MM.1S (cell line): ENCODE measurements at regions not wholly inside any gene's neighbourhood (a gene's known extent, or its start where the extent isn't known, plus 50 kb on each side); places are given as distances from the start of the nearest gene placed in this dataset.

ENCODE experiments used
- DNase-seq: peaks from one replicate; pipeline ENCODE4 v3.0.0-alpha.2; 2015
- H2AFZ ChIP-seq: fragments of 300-600 bp; sonication (generic); 2 replicates; pipeline ENCODE4 v1.6.0; 2016; ENCODE audit warnings: antibody characterized with exemption, low read length
- H3F3A ChIP-seq: fragments of 300-600 bp; sonication (generic); 2 replicates; pipeline ENCODE4 v1.6.1; 2016; ENCODE audit warnings: mild to moderate bottlenecking, antibody characterized with exemption, low read length, moderate library complexity, mixed read lengths; ENCODE audit not compliant: insufficient read depth
- H3K27ac ChIP-seq: fragments of 300-600 bp; sonication (generic); 2 replicates; pipeline ENCODE4 v1.5.1; 2016; ENCODE audit warnings: mild to moderate bottlenecking, low read length
- H3K27me3 ChIP-seq: fragments of 300-600 bp; sonication (generic); replicated peaks from 2 replicates; pipeline ENCODE4 v1.6.0; 2016; ENCODE audit warnings: low read length; ENCODE audit not compliant: insufficient read depth
- H3K36me3 ChIP-seq: fragments of 300-600 bp; sonication (generic); replicated peaks from 2 replicates; pipeline ENCODE4 v1.6.1; 2016; ENCODE audit warnings: mild to moderate bottlenecking, low read length, mixed read lengths; ENCODE audit not compliant: insufficient read depth
- H3K4me1 ChIP-seq: fragments of 300-600 bp; sonication (generic); 2 replicates; pipeline ENCODE4 v1.6.1; 2016; ENCODE audit warnings: low read length, mixed read lengths
- H3K4me2 ChIP-seq: fragments of 300-600 bp; sonication (generic); 2 replicates; pipeline ENCODE4 v1.6.0; 2016; ENCODE audit warnings: low read depth, low read length
- H3K4me3 ChIP-seq: fragments of 300-600 bp; sonication (generic); 2 replicates; pipeline ENCODE4 v1.5.1; 2016; ENCODE audit warnings: low read length, mixed read lengths
- H3K79me2 ChIP-seq: fragments of 300-600 bp; sonication (generic); 2 replicates; pipeline ENCODE4 v1.6.1; 2016; ENCODE audit warnings: mixed run types, low read length, mixed read lengths
- H3K9ac ChIP-seq: fragments of 300-600 bp; sonication (generic); 2 replicates; pipeline ENCODE4 v1.6.1; 2016; ENCODE audit warnings: low read length, mixed read lengths
- H3K9me2 ChIP-seq: fragments of 300-600 bp; sonication (generic); replicated peaks from 2 replicates; pipeline ENCODE4 v1.6.1; 2016; ENCODE audit warnings: mild to moderate bottlenecking, low read length, mixed read lengths; ENCODE audit not compliant: insufficient read depth
- H3K9me3 ChIP-seq: fragments of 300-600 bp; sonication (generic); replicated peaks from 2 replicates; pipeline ENCODE4 v1.6.1; 2016; ENCODE audit warnings: mild to moderate bottlenecking, low read length, mixed read lengths; ENCODE audit not compliant: insufficient read depth
- H4K20me1 ChIP-seq: fragments of 300-600 bp; sonication (generic); 2 replicates; pipeline ENCODE4 v1.6.1; 2016; ENCODE audit warnings: mild to moderate bottlenecking, low read length, moderate library complexity, mixed read lengths; ENCODE audit not compliant: insufficient read depth
- EZH2 ChIP-seq: fragments of 300-600 bp; sonication (generic); optimal IDR thresholded peaks from 2 replicates; pipeline ENCODE3; 2017; ENCODE audit warnings: low read depth, mild to moderate bottlenecking, antibody characterized with exemption, low read length, mixed read lengths
- EZH2phosphoT487 ChIP-seq: fragments of 300-600 bp; sonication (generic); IDR thresholded peaks from 2 replicates; pipeline ENCODE4 v1.6.1; 2018; ENCODE audit warnings: antibody characterized with exemption, low read length
- TF ChIP-seq, protein P1 (sequence below): fragments of 300-600 bp; sonication (generic); IDR thresholded peaks from 2 replicates; pipeline ENCODE4 v1.5.1; 2016; ENCODE audit warnings: antibody characterized with exemption, low read length, mixed read lengths

DNA sequence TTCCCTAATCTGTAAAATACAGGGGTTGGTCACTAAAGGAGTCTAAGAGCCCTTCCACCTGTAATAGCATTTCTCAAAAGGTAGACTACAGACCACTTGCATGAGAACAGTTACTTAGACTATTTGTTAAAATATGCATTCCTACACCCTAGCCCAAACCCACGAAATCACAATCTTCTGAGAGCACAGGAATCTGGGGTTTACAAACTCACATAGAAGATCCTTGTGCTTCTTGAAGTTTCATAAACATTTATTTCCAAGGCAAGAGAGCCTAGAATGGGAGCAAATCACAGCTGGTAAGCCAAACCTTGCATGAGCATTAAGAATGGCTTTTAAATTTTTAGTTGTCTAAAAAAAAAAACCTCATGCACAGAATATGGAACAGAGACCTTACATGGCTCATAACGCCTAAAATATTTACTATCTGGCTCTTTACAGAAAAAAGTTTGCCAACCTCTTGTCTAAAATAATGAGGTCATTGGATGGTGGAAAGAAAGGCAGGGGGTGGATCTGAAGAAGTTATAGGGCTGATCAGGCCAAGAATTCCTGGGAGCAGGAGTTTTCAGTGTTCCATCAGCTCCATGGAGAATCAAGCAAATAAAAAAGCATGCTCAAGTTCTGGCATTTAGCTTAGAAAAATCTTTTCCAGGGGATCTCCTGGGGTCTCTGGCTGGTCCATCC is 133.4 kb downstream of the CCDC34 start:
- H3K36me3 ChIP-seq: no peaks in the 10 kb centered on the region
- H3K9ac ChIP-seq: no peak overlapping the region
- DNase-seq: no peak
- no peaks in the 10 kb centered on the region for H4K20me1 ChIP-seq
- H3K4me1 ChIP-seq: no peaks in the 10 kb centered on the region
- no peaks in the 10 kb centered on the region for H3F3A ChIP-seq
- H3K4me3 ChIP-seq: no peak overlapping the region
- no peaks in the 10 kb centered on the region for H3K79me2 ChIP-seq
- no peak overlapping the region for H2AFZ ChIP-seq
- H3K27me3 ChIP-seq: no peaks in the 10 kb centered on the region
- no peak overlapping the region for H3K4me2 ChIP-seq
- H3K9me3 ChIP-seq: no peaks in the 10 kb centered on the region
- H3K9me2 ChIP-seq: no peaks in the 10 kb centered on the region
- TF ChIP-seq EZH2phosphoT487 (no peak), EZH2 (no peak)
- TF ChIP-seq, protein P1, sequence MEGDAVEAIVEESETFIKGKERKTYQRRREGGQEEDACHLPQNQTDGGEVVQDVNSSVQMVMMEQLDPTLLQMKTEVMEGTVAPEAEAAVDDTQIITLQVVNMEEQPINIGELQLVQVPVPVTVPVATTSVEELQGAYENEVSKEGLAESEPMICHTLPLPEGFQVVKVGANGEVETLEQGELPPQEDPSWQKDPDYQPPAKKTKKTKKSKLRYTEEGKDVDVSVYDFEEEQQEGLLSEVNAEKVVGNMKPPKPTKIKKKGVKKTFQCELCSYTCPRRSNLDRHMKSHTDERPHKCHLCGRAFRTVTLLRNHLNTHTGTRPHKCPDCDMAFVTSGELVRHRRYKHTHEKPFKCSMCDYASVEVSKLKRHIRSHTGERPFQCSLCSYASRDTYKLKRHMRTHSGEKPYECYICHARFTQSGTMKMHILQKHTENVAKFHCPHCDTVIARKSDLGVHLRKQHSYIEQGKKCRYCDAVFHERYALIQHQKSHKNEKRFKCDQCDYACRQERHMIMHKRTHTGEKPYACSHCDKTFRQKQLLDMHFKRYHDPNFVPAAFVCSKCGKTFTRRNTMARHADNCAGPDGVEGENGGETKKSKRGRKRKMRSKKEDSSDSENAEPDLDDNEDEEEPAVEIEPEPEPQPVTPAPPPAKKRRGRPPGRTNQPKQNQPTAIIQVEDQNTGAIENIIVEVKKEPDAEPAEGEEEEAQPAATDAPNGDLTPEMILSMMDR: no peak
- no peak overlapping the region for H3K27ac ChIP-seq

DNA sequence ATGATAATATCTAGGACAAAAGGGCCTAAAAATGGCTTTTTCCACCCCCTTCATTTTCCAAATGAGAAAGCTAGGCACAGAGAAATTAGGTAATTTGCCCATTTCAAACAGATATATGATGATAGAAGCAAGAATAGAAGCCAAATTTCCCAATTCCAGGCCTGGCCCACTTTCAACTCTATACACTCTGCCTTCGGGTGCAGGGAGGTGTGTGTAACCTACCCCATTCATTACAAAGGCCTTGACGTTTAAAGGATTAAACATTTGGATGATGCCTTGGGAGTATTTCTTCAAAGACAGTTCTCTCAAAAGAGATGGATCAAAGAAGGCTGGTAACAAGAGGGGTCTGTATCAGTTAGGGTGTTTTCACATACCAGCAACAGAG is 134.1 kb downstream of the CCDC34 start:
- Histone ChIP-seq H3F3A (no peaks in the 10 kb centered on the region), H3K4me2 (no peak overlapping the region), H3K4me1 (no peaks in the 10 kb centered on the region), H3K9me3 (no peaks in the 10 kb centered on the region), H3K27ac (no peak overlapping the region), H4K20me1 (no peaks in the 10 kb centered on the region), H3K4me3 (no peak overlapping the region), H2AFZ (no peak overlapping the region), H3K9me2 (no peaks in the 10 kb centered on the region), H3K27me3 (no peaks in the 10 kb centered on the region), H3K79me2 (no peaks in the 10 kb centered on the region), H3K36me3 (no peaks in the 10 kb centered on the region), H3K9ac (no peak overlapping the region)
- TF ChIP-seq EZH2 (no peak), EZH2phosphoT487 (no peak)
- TF ChIP-seq, protein P1: no peak
- no peak for DNase-seq

DNA sequence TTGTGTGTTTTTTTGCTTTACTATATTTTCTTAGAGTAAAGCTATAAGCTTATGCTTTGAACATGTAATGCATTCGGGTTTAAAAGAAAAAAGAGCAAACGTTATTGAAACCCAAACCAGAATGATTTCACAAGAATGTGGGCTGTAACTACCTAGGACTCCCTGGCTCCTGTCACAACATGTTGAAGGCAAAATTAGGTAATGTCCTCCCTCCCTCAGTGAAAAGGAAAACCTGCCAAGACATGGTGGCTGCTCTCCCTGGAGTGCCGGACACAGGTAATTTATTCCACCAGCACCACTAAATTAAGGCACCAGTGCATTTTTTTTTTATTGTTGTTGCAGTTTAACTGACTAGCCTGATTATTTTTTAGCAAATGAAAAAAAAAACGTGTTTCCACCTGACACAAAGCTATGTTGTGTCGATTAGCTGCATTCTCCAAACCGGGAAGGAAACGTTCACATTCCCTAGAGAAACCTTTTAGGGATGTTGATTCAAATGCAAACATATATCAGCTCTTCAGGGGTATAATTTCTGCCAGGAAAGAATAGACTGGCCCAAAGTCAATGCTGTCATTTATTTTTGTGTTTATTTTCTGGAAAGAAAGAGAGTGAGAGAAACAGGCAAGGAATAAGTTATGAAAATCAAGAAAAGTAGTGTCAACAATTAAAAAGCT is 134.6 kb downstream of the CCDC34 start:
- H3F3A ChIP-seq: no peaks in the 10 kb centered on the region
- no peak for DNase-seq
- TF ChIP-seq EZH2 (no peak), EZH2phosphoT487 (no peak)
- TF ChIP-seq, protein P1: no peak
- H3K36me3 ChIP-seq: no peaks in the 10 kb centered on the region
- H3K27me3 ChIP-seq: no peaks in the 10 kb centered on the region
- H3K9me2 ChIP-seq: no peaks in the 10 kb centered on the region
- no peaks in the 10 kb centered on the region for H3K9me3 ChIP-seq
- H2AFZ ChIP-seq: no peak overlapping the region
- H4K20me1 ChIP-seq: no peaks in the 10 kb centered on the region
- no peak overlapping the region for H3K9ac ChIP-seq
- H3K4me1 ChIP-seq: no peaks in the 10 kb centered on the region
- no peak overlapping the region for H3K4me2 ChIP-seq
- H3K79me2 ChIP-seq: no peaks in the 10 kb centered on the region
- no peak overlapping the region for H3K4me3 ChIP-seq
- H3K27ac ChIP-seq: no peak overlapping the region
